Lung (tissue), 11 donors: ENCODE measurements at regions not wholly inside any gene's neighbourhood (a gene's known extent, or its start where the extent isn't known, plus 50 kb on each side); places are given as distances from the start of the nearest gene placed in this dataset.

Source experiments
- ATAC-seq: fragments of 200-7000 bp; cut with Tn5 transposase; one replicate; pipeline ENCODE4 v1.9.1; 2020; ENCODE audit warnings: moderate number of reproducible peaks; ENCODE audit not compliant: insufficient read depth, low FRiP score
- DNase-seq, 3 donors: peaks; one replicate each; pipeline ENCODE4 v3.0.0-alpha.2; 2013 to 2017
- H3K27ac ChIP-seq, 2 donors: one replicate each; pipeline ENCODE4 v1.5.1; 2013; ENCODE audit warnings: mild to moderate bottlenecking in 2 of 2, moderate library complexity in 2 of 2, control low read depth in 1 of 2, inconsistent platforms in 1 of 2, low read depth in 1 of 2, low read length in 1 of 2
- H3K27me3 ChIP-seq, 3 donors: one replicate each; pipeline ENCODE4 v1.5.1; 2013; ENCODE audit warnings: low read length in 2 of 3; ENCODE audit not compliant: control insufficient read depth in 3 of 3, insufficient read depth in 3 of 3
- H3K36me3 ChIP-seq, 4 donors: one replicate each; pipeline ENCODE4 v1.5.1; 2013; ENCODE audit warnings: low read length in 4 of 4, mild to moderate bottlenecking in 1 of 4, moderate library complexity in 1 of 4; ENCODE audit not compliant: control insufficient read depth in 4 of 4, insufficient read depth in 4 of 4
- H3K4me1 ChIP-seq, 5 donors: one replicate each; pipeline ENCODE4 v1.5.1; 2013; ENCODE audit warnings: low read length in 5 of 5, mild to moderate bottlenecking in 2 of 5, moderate library complexity in 1 of 5; ENCODE audit not compliant: control insufficient read depth in 5 of 5, insufficient read depth in 5 of 5
- H3K4me3 ChIP-seq: one replicate; pipeline ENCODE4 v1.5.1; 2013; ENCODE audit warnings: mild to moderate bottlenecking, control low read depth, moderate library complexity
- H3K9ac ChIP-seq, 2 donors: one replicate each; pipeline ENCODE4 v1.5.1; 2013; ENCODE audit warnings: low read length in 2 of 2, control low read depth in 1 of 2; ENCODE audit not compliant: insufficient read depth in 1 of 2
- H3K9me3 ChIP-seq, 4 donors: one replicate each; pipeline ENCODE4 v1.5.1; 2013; ENCODE audit warnings: low read length in 3 of 4, mild to moderate bottlenecking in 1 of 4, moderate library complexity in 1 of 4; ENCODE audit not compliant: control insufficient read depth in 4 of 4, insufficient read depth in 3 of 4
- CTCF ChIP-seq: IDR thresholded peaks from 2 replicates; pipeline ENCODE4 v1.5.1; 2012; ENCODE audit warnings: mild to moderate bottlenecking; ENCODE audit errors: control extremely low read depth, extremely low read depth
- WGBS, 2 donors: extraction: QIAGEN DNeasy Blood & Tissue Kit; methylation state at CpG; one replicate each; pipeline ENCODE4 v1.1.7; 2013; 5-methylcytosine and 5-hydroxymethylcytosine counted together
- donor health status: control.
- donor health status: control.
- donor health status: Bipolar disorder and iron deficiency.
- donor health status: healthy.
- donor health status: DM: yes; HTN: yes; CAD: no.

- TF ChIP-seq CTCF: no peak
- Histone ChIP-seq H3K9ac (no peak overlapping the region), H3K27ac (no peak overlapping the region), H3K36me3 (no peaks in the 10 kb centered on the region), H3K4me1 (peaks cover 0 to 12% (median 8%) of the 10 kb centered on the region in 5 donors), H3K27me3 (no peaks in the 10 kb centered on the region), H3K9me3 (no peaks in the 10 kb centered on the region), H3K4me3 (no peak overlapping the region)
- WGBS, 2 donors: 63 to 85% methylated on average over 3 of the region's 3 CpGs
- DNase-seq (peak; percentile 12 to 60 (median 21)), ATAC-seq (peak; percentile 44)
Measured at GRCh38 chr2:176392744-176393414, 123.6 kb downstream of the MTX2 start.

GRCh38 chr2:176395273-176395854 lies 126.1 kb downstream of the MTX2 start:
- ATAC-seq (no peak), DNase-seq (no peak)
- 71 to 82% methylated on average over 3 of the region's 3 CpGs for WGBS, 2 donors
- Histone ChIP-seq H3K27me3 (no peaks in the 10 kb centered on the region), H3K27ac (no peak overlapping the region), H3K4me1 (peaks cover 0 to 12% (median 8%) of the 10 kb centered on the region in 5 donors), H3K9me3 (no peaks in the 10 kb centered on the region), H3K4me3 (no peak overlapping the region), H3K36me3 (no peaks in the 10 kb centered on the region), H3K9ac (no peak overlapping the region)
- TF ChIP-seq CTCF: no peak

- WGBS, 2 donors: 51 to 89% methylated on average over 2 of the region's 2 CpGs
- Histone ChIP-seq H3K4me3 (no peak overlapping the region), H3K27me3 (no peaks in the 10 kb centered on the region), H3K27ac (no peak overlapping the region), H3K9me3 (no peaks in the 10 kb centered on the region), H3K4me1 (no peaks in the 10 kb centered on the region), H3K36me3 (no peaks in the 10 kb centered on the region), H3K9ac (no peak overlapping the region)
- DNase-seq (no peak), ATAC-seq (no peak)
- TF ChIP-seq CTCF: no peak
Measured at GRCh38 chr2:176398243-176399073, 129.2 kb downstream of the MTX2 start.
